NCI-H345 treated with DMSO at 0.1 percent for 48 hours (cell line): ENCODE measurements at regions not wholly inside any gene's neighbourhood (a gene's known extent, or its start where the extent isn't known, plus 50 kb on each side); places are given as distances from the start of the nearest gene placed in this dataset.
A peak's percentile ranks its signal among the peaks of the same experiment; 100 is the strongest.
"Not testable (repeated sequence)": the region's sequence is repeated elsewhere in the genome, so short reads cannot be mapped to it uniquely, and the experiment has no call there.

Source experiments
- DNase-seq: peaks from one replicate; lab custom pipeline; 2025; ENCODE audit not compliant: unreplicated experiment; lab: John Stamatoyannopoulos, UW

- DNase-seq = not testable (repeated sequence)
These were observed 53.4 kb downstream of the AHSP start for GRCh38 chr16:31581065-31581464.

GRCh38 chr16:31601737-31602384 is 74.2 kb downstream of the AHSP start:
- DNase-seq = not testable (repeated sequence)

- no peak for DNase-seq
These were observed 90.4 kb downstream of the AHSP start for GRCh38 chr16:31618130-31618529.

GRCh38 chr16:31636433-31636832 is 108.7 kb downstream of the AHSP start:
- no peak for DNase-seq

GRCh38 chr16:31641279-31641678 is 113.6 kb downstream of the AHSP start:
- no peak for DNase-seq

- not testable (repeated sequence) for DNase-seq
These were observed 128.0 kb downstream of the AHSP start for GRCh38 chr16:31655674-31656073.

GRCh38 chr16:31664683-31665482 is 137.2 kb downstream of the AHSP start:
- no peak for DNase-seq

- DNase-seq = no peak
These were observed 147.0 kb downstream of the AHSP start for GRCh38 chr16:31674686-31675085.

- DNase-seq = no peak
These were observed 149.0 kb downstream of the AHSP start for GRCh38 chr16:31676731-31677130.

- no peak for DNase-seq
These were observed 151.1 kb downstream of the AHSP start for GRCh38 chr16:31678649-31679325.

- not testable (repeated sequence) for DNase-seq
These were observed 161.6 kb downstream of the AHSP start for GRCh38 chr16:31689331-31689730.

GRCh38 chr16:31692338-31692737 is 164.6 kb downstream of the AHSP start:
- not testable (repeated sequence) for DNase-seq

GRCh38 chr16:31693733-31694132 is 166.0 kb downstream of the AHSP start:
- DNase-seq = no peak

- no peak for DNase-seq
These were observed 166.8 kb downstream of the AHSP start for GRCh38 chr16:31694461-31694860.

- DNase-seq = no peak
These were observed 168.0 kb downstream of the AHSP start for GRCh38 chr16:31695667-31696066.

- peak; percentile 36 for DNase-seq
These were observed 169.5 kb downstream of the AHSP start for GRCh38 chr16:31696968-31697743.

- DNase-seq = no peak
These were observed 170.0 kb downstream of the AHSP start for GRCh38 chr16:31697744-31698125.

GRCh38 chr16:31698901-31699300 is 171.2 kb downstream of the AHSP start:
- DNase-seq = no peak

GRCh38 chr16:31699601-31700000 is 171.9 kb downstream of the AHSP start:
- no peak for DNase-seq

- peak; percentile 92 for DNase-seq
These were observed 172.5 kb downstream of the AHSP start for GRCh38 chr16:31700200-31700529.
